GM12872 (cell line): ENCODE measurements at regions not wholly inside any gene's neighbourhood (a gene's known extent, or its start where the extent isn't known, plus 50 kb on each side); places are given as distances from the start of the nearest gene placed in this dataset.

Source experiments
- CTCF ChIP-seq: IDR thresholded peaks from 3 replicates; pipeline ENCODE4 v1.5.1; 2011; ENCODE audit warnings: low read depth, mild to moderate bottlenecking, low read length, moderate library complexity; ENCODE audit not compliant: insufficient read depth

GRCh38 chr6:82705579-82705978, 342.0 kb downstream of the TPBG start:
- no peak for TF ChIP-seq CTCF

GRCh38 chr6:82711105-82711827, 347.6 kb downstream of the TPBG start:
- no peak for TF ChIP-seq CTCF

- TF ChIP-seq CTCF: no peak
Observed at GRCh38 chr6:82711971-82712370, 348.4 kb downstream of the TPBG start.

GRCh38 chr6:82712389-82712788, 348.8 kb downstream of the TPBG start:
- no peak for TF ChIP-seq CTCF

- peak; percentile 27; the same call in 1 of the 3 replicates for TF ChIP-seq CTCF
Observed at GRCh38 chr6:82712826-82713225, 349.2 kb downstream of the TPBG start.

GRCh38 chr6:82720992-82721391, 344.6 kb downstream of the UBE3D start:
- no peak for TF ChIP-seq CTCF

- TF ChIP-seq CTCF: no peak
Observed at GRCh38 chr6:82735790-82736189, 329.9 kb downstream of the UBE3D start.
